Sigmoid colon (tissue), 6 donors: ENCODE measurements at regions not wholly inside any gene's neighbourhood (a gene's known extent, or its start where the extent isn't known, plus 50 kb on each side); places are given as distances from the start of the nearest gene placed in this dataset.

Source experiments
- DNase-seq: peaks from one replicate; pipeline ENCODE4 v3.0.0-alpha.2; 2019
- H3K27ac ChIP-seq, 4 donors: fragments of 200-600 bp; sonication (generic); one replicate each; pipeline ENCODE4 v1.5.1; 2016 to 2019; ENCODE audit warnings: mild to moderate bottlenecking in 1 of 4
- H3K27me3 ChIP-seq, 3 donors: fragments of 200-600 bp; sonication (generic); one replicate each; pipeline ENCODE4 v1.5.1; 2019; ENCODE audit warnings: mild to moderate bottlenecking in 1 of 3
- H3K36me3 ChIP-seq, 4 donors: fragments of 200-600 bp; sonication (generic); one replicate each; pipeline ENCODE4 v1.5.1; 2016 to 2019
- H3K4me1 ChIP-seq, 4 donors: fragments of 200-600 bp; sonication (generic); one replicate each; pipeline ENCODE4 v1.5.1; 2017 to 2019
- H3K4me3 ChIP-seq, 4 donors: fragments of 200-600 bp; sonication (generic); one replicate each; pipeline ENCODE4 v1.5.1; 2017 to 2019; ENCODE audit warnings: mild to moderate bottlenecking in 2 of 4, moderate library complexity in 1 of 4
- H3K9me3 ChIP-seq, 4 donors: fragments of 200-600 bp in 3 of 4; sonication (generic) in 3 of 4; one replicate each; pipeline versions ENCODE4 v1.5.1 to v1.6.1; 2013 to 2019
- EP300 ChIP-seq, 4 donors: sonication (generic); formaldehyde crosslinking; IDR thresholded peaks; one replicate each; pipeline ENCODE4 v1.6.1; 2017; ENCODE audit warnings: antibody characterized with exemption in 4 of 4
- POLR2A ChIP-seq, 2 donors: fragments of 450-650 bp; IDR thresholded peaks; one replicate each; pipeline ENCODE4 v1.6.1; 2016; ENCODE audit warnings: antibody characterized with exemption in 2 of 2, mild to moderate bottlenecking in 2 of 2, moderate library complexity in 2 of 2
- POLR2AphosphoS5 ChIP-seq, 4 donors: sonication (generic); formaldehyde crosslinking; IDR thresholded peaks; one replicate each; pipeline ENCODE4 v1.6.1; 2017; ENCODE audit warnings: antibody characterized with exemption in 4 of 4
- WGBS, 2 donors: extraction: QIAGEN DNeasy Blood & Tissue Kit; methylation state at CpG; one replicate each; pipeline ENCODE4 v1.1.7; 2013; 5-methylcytosine and 5-hydroxymethylcytosine counted together
- intact Hi-C: fragments of 100-400 bp; cut with DNase I; formaldehyde crosslinking; loops from one replicate; pipeline ENCODE4 v1.15.1; 2023
- TF ChIP-seq, protein P1 (sequence below), 4 experiments: fragments of 450-650 bp in 3 of 4; fragments of 200-600 bp in 1 of 4; IDR thresholded peaks; one replicate each; pipeline ENCODE4 v1.5.1; 2016 to 2019; ENCODE audit warnings: antibody characterized with exemption in 4 of 4, mild to moderate bottlenecking in 3 of 4, moderate library complexity in 2 of 4
- donor health status: healthy with polysubstance abuse.
- donor health status: healthy.

GRCh38 chr1:78351551-78352216 is 139.1 kb upstream of the PTGFR start:
- WGBS, 2 donors = 84 to 90% methylated on average over 2 of the region's 2 CpGs
- TF ChIP-seq POLR2A (IDR thresholded peaks at IDR 0.05) (no peak), POLR2AphosphoS5 (IDR thresholded peaks at IDR 0.05) (no peak)
- intact Hi-C loops = no loop called here
- Histone ChIP-seq H3K27me3 (no peaks in the 10 kb centered on the region), H3K4me1 (peaks cover 0 to 9% (median 0%) of the 10 kb centered on the region in 4 donors), H3K27ac (no peak overlapping the region), H3K4me3 (no peak overlapping the region), H3K36me3 (no peaks in the 10 kb centered on the region), H3K9me3 (no peaks in the 10 kb centered on the region)
- no peak for DNase-seq

GRCh38 chr1:78355656-78356055 is 135.1 kb upstream of the PTGFR start:
- Histone ChIP-seq H3K27me3 (no peaks in the 10 kb centered on the region), H3K4me1 (peaks cover 0 to 9% (median 0%) of the 10 kb centered on the region in 4 donors), H3K36me3 (no peaks in the 10 kb centered on the region), H3K27ac (no peak overlapping the region), H3K9me3 (no peaks in the 10 kb centered on the region), H3K4me3 (no peak overlapping the region)
- intact Hi-C loops = no loop called here
- no peak for TF ChIP-seq POLR2A (IDR thresholded peaks at IDR 0.05)
- TF ChIP-seq EP300 (IDR thresholded peaks at IDR 0.05) = no peak
- no peak for TF ChIP-seq POLR2AphosphoS5 (IDR thresholded peaks at IDR 0.05)
- TF ChIP-seq, protein P1, sequence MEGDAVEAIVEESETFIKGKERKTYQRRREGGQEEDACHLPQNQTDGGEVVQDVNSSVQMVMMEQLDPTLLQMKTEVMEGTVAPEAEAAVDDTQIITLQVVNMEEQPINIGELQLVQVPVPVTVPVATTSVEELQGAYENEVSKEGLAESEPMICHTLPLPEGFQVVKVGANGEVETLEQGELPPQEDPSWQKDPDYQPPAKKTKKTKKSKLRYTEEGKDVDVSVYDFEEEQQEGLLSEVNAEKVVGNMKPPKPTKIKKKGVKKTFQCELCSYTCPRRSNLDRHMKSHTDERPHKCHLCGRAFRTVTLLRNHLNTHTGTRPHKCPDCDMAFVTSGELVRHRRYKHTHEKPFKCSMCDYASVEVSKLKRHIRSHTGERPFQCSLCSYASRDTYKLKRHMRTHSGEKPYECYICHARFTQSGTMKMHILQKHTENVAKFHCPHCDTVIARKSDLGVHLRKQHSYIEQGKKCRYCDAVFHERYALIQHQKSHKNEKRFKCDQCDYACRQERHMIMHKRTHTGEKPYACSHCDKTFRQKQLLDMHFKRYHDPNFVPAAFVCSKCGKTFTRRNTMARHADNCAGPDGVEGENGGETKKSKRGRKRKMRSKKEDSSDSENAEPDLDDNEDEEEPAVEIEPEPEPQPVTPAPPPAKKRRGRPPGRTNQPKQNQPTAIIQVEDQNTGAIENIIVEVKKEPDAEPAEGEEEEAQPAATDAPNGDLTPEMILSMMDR (IDR thresholded peaks at IDR 0.05) = no peak
- no peak for DNase-seq
- 10 to 59% methylated on average over 1 of the region's 1 CpG for WGBS, 2 donors

DNA sequence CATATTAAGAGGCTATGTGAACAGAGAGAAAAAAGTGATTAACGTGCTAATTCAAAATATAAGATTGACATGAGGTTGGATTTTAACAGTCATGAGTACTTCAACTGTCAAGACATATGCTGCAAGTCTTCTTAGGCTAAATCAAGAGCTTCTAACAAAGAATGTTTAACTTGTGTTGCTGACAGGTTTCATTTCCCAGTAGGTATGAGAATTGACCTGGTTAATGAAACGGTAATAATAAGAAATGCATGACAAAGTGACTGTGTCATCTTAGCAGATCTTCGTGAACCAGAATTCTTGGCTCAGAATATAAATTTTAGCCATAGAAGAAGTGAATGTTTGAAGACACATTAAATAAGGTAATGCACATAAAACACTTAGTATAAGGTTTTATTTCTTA is 132.6 kb upstream of the PTGFR start:
- intact Hi-C loops = no loop called here
- no peak overlapping the region for H3K27ac ChIP-seq
- 93 to 94% methylated on average over 3 of the region's 3 CpGs for WGBS, 2 donors
- no peak overlapping the region for H3K4me3 ChIP-seq
- H3K27me3 ChIP-seq = no peaks in the 10 kb centered on the region
- TF ChIP-seq EP300 (IDR thresholded peaks at IDR 0.05) (no peak), POLR2A (IDR thresholded peaks at IDR 0.05) (no peak), POLR2AphosphoS5 (IDR thresholded peaks at IDR 0.05) (no peak)
- TF ChIP-seq, protein P1 (IDR thresholded peaks at IDR 0.05) = no peak
- H3K9me3 ChIP-seq = no peaks in the 10 kb centered on the region
- H3K4me1 ChIP-seq = peaks cover 0 to 9% (median 0%) of the 10 kb centered on the region in 4 donors
- H3K36me3 ChIP-seq = no peaks in the 10 kb centered on the region
- no peak for DNase-seq

DNA sequence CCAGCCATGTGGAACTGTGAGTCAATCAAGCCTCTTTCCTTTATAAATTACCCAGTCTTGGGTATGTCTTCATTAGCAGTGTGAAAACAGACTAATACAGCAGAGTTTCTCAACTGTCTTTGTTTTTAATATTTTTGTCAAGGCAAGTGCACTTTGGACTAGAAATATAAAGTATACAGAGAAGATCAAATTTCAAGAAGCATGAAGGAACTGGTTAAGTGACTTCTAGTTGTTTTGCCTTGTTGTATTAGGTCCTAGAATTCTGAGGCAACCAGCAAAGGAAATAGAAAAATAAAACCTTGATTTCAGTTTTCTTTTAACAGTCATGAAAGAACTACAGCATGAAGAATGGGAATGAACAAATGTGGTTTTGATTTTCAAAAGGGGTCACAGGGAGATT is 131.1 kb upstream of the PTGFR start:
- DNase-seq = no peak
- Histone ChIP-seq H3K4me3 (no peak overlapping the region), H3K27ac (no peak overlapping the region), H3K36me3 (no peaks in the 10 kb centered on the region), H3K27me3 (no peaks in the 10 kb centered on the region), H3K4me1 (peaks cover 0 to 9% (median 0%) of the 10 kb centered on the region in 4 donors), H3K9me3 (no peaks in the 10 kb centered on the region)
- no peak for TF ChIP-seq EP300 (IDR thresholded peaks at IDR 0.05)
- TF ChIP-seq POLR2AphosphoS5 (IDR thresholded peaks at IDR 0.05) = no peak
- no peak for TF ChIP-seq POLR2A (IDR thresholded peaks at IDR 0.05)
- TF ChIP-seq, protein P1 (IDR thresholded peaks at IDR 0.05) = no peak
- intact Hi-C loops = no loop called here

GRCh38 chr1:78360584-78360983 is 130.2 kb upstream of the PTGFR start:
- intact Hi-C loops = no loop called here
- no peak for DNase-seq
- Histone ChIP-seq H3K4me1 (peaks cover 0 to 6% (median 0%) of the 10 kb centered on the region in 4 donors), H3K27me3 (no peaks in the 10 kb centered on the region), H3K4me3 (no peak overlapping the region), H3K9me3 (no peaks in the 10 kb centered on the region), H3K36me3 (no peaks in the 10 kb centered on the region), H3K27ac (no peak overlapping the region)
- TF ChIP-seq, protein P1 (IDR thresholded peaks at IDR 0.05) = no peak
- TF ChIP-seq POLR2A (IDR thresholded peaks at IDR 0.05) = no peak
- no peak for TF ChIP-seq EP300 (IDR thresholded peaks at IDR 0.05)
- TF ChIP-seq POLR2AphosphoS5 (IDR thresholded peaks at IDR 0.05) = no peak
